ENCODE measurements at regions not wholly inside any gene's neighbourhood (a gene's known extent, or its start where the extent isn't known, plus 50 kb on each side); places are given as distances from the start of the nearest gene placed in this dataset. TPM values are rescaled to one million over a fixed set of nuclear protein-coding genes. Genes with fewer than 3 reads are reported as not detected.
"Not testable (repeated sequence)": the region's sequence is repeated elsewhere in the genome, so short reads cannot be mapped to it uniquely, and the experiment has no call there.

DNA sequence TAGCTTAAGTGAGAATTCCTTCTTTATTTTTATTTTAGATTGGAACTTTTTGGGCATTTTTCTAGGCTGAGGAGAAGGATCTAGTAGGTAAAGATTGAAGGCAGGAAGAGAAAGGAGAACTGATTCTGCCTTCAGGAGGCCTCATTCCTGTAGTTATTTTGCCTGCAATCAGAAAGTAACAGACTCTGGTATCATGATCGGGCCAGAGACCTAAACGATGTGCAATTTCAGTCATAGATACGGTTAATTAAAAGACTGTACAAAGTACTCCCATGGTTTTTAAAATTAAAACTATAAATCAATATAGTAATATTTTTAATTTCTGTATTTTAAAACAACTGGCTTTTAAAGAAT, 54.7 kb upstream of the NOTCH2NLA start:
- H3K9me3 ChIP-seq (ENCODE audit: low read length); H3K4me2 ChIP-seq (ENCODE audit: low read depth, low read length, poor library complexity, severe bottlenecking); H3K79me2 ChIP-seq (ENCODE audit: low read length); H3K36me3 ChIP-seq (ENCODE audit: insufficient read depth, low read length); DNase-seq; H4K20me1 ChIP-seq (ENCODE audit: insufficient read depth, low read depth, low read length); H3K27ac ChIP-seq (ENCODE audit: low read length); H3K9me2 ChIP-seq (replicated peaks; ENCODE audit: insufficient read depth, low read length); H2AFZ ChIP-seq (ENCODE audit: low read length); H3K4me3 ChIP-seq (ENCODE audit: low read length); H3K4me1 ChIP-seq (ENCODE audit: low read length); H3K27me3 ChIP-seq (ENCODE audit: low read length); H3K9ac ChIP-seq (ENCODE audit: low read length): not testable (repeated sequence)

DNA sequence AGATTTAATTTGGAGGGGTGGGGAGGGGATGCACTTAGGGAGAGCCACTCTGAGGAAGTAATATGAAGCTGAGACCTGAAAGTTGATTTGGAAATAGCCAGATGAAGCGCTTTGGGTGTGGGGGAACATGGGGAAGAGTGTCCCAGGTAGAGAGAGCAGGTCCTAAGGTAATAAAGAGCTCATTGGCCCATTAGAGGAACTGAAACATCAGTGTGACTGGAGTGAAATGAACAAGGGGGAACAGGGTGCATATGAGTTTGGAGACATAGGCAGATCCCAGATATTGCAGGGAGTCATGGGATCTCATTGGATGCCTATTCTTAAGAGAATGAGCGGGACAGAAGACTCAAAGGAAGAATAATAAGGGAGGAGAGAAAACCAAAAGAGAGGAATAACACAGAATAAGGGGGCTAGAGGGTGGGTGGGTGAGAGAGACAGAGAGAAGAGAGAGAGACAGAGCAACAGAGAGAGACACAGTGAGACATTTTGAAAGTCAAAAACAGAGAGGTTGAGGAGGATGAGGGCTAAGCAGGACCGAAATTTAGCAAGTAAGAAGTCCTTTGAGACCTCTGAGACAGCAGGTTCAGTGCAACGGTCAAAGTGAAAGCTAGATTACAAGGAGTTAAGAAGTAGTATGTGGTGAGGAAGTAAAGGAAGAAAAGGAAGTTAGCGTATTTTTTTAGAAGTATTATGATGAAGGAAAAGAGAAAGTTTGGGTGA, 54.1 kb upstream of the NOTCH2NLA start:
- not testable (repeated sequence) for H3K4me1 ChIP-seq (ENCODE audit: low read length); DNase-seq; H3K9me2 ChIP-seq (replicated peaks; ENCODE audit: insufficient read depth, low read length); H3K27ac ChIP-seq (ENCODE audit: low read length); H3K27me3 ChIP-seq (ENCODE audit: low read length); H3K4me2 ChIP-seq (ENCODE audit: low read depth, low read length, poor library complexity, severe bottlenecking); H3K9me3 ChIP-seq (ENCODE audit: low read length); H4K20me1 ChIP-seq (ENCODE audit: insufficient read depth, low read depth, low read length); H3K4me3 ChIP-seq (ENCODE audit: low read length); H3K79me2 ChIP-seq (ENCODE audit: low read length); H2AFZ ChIP-seq (ENCODE audit: low read length); H3K9ac ChIP-seq (ENCODE audit: low read length); H3K36me3 ChIP-seq (ENCODE audit: insufficient read depth, low read length)

DNA sequence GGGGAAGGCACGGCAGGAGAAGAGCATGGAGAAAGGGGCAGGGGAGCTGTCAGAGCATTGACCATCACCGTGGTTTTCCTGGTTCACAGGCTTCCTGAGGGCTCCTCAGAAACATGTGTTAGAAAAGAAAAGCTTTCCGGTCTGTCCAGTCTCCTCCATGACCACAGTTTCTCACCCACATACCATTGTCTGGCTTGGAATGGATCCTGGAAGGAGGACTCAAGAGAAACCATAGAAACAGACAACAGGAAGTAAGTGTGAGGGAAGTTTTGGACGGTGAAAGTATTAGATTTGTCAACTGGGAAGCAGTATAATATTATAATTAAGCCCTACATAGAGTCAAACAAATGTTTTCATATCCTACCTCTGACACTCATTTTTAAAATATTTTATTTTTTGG, 52.7 kb upstream of the NOTCH2NLA start:
- not testable (repeated sequence) for H3K79me2 ChIP-seq (ENCODE audit: low read length); H3K36me3 ChIP-seq (ENCODE audit: insufficient read depth, low read length); H4K20me1 ChIP-seq (ENCODE audit: insufficient read depth, low read depth, low read length); H2AFZ ChIP-seq (ENCODE audit: low read length); DNase-seq; H3K27me3 ChIP-seq (ENCODE audit: low read length); H3K9me2 ChIP-seq (replicated peaks; ENCODE audit: insufficient read depth, low read length); H3K9me3 ChIP-seq (ENCODE audit: low read length); H3K4me2 ChIP-seq (ENCODE audit: low read depth, low read length, poor library complexity, severe bottlenecking); H3K4me3 ChIP-seq (ENCODE audit: low read length); H3K4me1 ChIP-seq (ENCODE audit: low read length); H3K9ac ChIP-seq (ENCODE audit: low read length); H3K27ac ChIP-seq (ENCODE audit: low read length)

DNA sequence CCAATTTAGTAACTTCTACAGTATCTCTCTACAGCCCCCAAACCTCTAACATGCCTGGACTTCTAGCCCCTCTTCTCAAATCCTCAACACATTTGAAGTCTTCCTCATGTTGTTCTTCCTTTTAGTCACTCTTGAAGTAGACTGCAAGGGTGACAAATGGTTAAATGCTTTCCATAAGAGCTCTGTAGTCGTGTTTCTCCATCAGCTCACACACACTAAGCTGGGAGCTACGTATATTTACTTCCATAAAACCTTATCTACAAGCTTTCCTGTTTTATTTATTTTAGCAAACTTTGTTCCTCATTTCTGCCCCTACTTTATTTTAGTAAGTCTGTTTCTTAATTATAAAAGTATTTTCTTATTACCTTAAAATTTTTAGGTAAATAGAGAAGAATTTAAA, 49.9 kb upstream of the NOTCH2NLA start:
- not testable (repeated sequence) for H3K27ac ChIP-seq (ENCODE audit: low read length); H3K36me3 ChIP-seq (ENCODE audit: insufficient read depth, low read length); H3K9ac ChIP-seq (ENCODE audit: low read length); H3K4me3 ChIP-seq (ENCODE audit: low read length); H3K9me3 ChIP-seq (ENCODE audit: low read length); H4K20me1 ChIP-seq (ENCODE audit: insufficient read depth, low read depth, low read length); H2AFZ ChIP-seq (ENCODE audit: low read length); H3K27me3 ChIP-seq (ENCODE audit: low read length); H3K4me1 ChIP-seq (ENCODE audit: low read length); H3K4me2 ChIP-seq (ENCODE audit: low read depth, low read length, poor library complexity, severe bottlenecking); H3K79me2 ChIP-seq (ENCODE audit: low read length); DNase-seq; H3K9me2 ChIP-seq (replicated peaks; ENCODE audit: insufficient read depth, low read length)

Small RNA genes in the stretch of these regions (small RNA-seq; reads per million reads assigned to genes)
- 0.24 reads per million for gene RF00003
- not detected for gene RF00619
- gene RNA5SP536 = not detected
- not detected for gene RNU6-1071P
